HCT116 (cell line): ENCODE measurements at regions not wholly inside any gene's neighbourhood (a gene's known extent, or its start where the extent isn't known, plus 50 kb on each side); places are given as distances from the start of the nearest gene placed in this dataset.

Source experiments
- ATAC-seq: fragments of 200-7000 bp; cut with Tn5 transposase; 2 replicates; pipeline ENCODE4 v1.9.1; 2020; ENCODE audit warnings: mild to moderate bottlenecking, moderate library complexity
- BruUV-seq: library from RNA; stranded (reverse); fragments of 400-500 nt; replicated peaks from 2 replicates; lab custom pipeline; 2021; lab: Mats Ljungman, UMichigan
- CTCF ChIA-PET: fragments of 300-600 bp; sonication (Branson Sonifier 250); formaldehyde crosslinking; loops from one replicate; lab custom pipeline; 2021; ENCODE audit warnings: antibody characterized with exemption; lab: Charles Lee
- POLR2A ChIA-PET: fragments of 300-600, 350-600 bp; sonication (Branson Sonifier 250); formaldehyde crosslinking; loops from one replicate; lab custom pipeline; 2021; ENCODE audit warnings: antibody characterized with exemption; lab: Charles Lee
- RAD21 ChIA-PET, 2 experiments: fragments of 300-600 bp; sonication (Branson Sonifier 250); formaldehyde crosslinking; loops; one replicate each; lab custom pipeline; 2023; ENCODE audit warnings: low total read pairs in 2 of 2; ENCODE audit not compliant: uncharacterized antibody in 2 of 2, unreplicated experiment in 2 of 2, low non-redundant PET in 1 of 2; lab: Charles Lee
- DNase-seq: peaks from one replicate; pipeline ENCODE4 v3.0.0-alpha.2; 2010; ENCODE audit warnings: low read depth, low spot score
- H2AFZ ChIP-seq: fragments of 200-600 bp; shearing (Covaris generic), sonication (generic); 2 replicates; pipeline ENCODE4 v1.6.1; 2017; ENCODE audit warnings: low read depth, mixed run types, mixed read lengths, antibody characterized with exemption, low read length; ENCODE audit not compliant: poor library complexity, severe bottlenecking
- H3K27ac ChIP-seq: 2 replicates; pipeline ENCODE4 v1.5.1; 2012; ENCODE audit warnings: low read depth, low read length
- H3K27me3 ChIP-seq: fragments of 200-600 bp; sonication (generic); 2 replicates; pipeline ENCODE4 v1.6.1; 2016; ENCODE audit warnings: mixed run types, low read length, mixed read lengths; ENCODE audit not compliant: insufficient read depth
- H3K36me3 ChIP-seq, 2 experiments: fragments of 200-500 bp in 1 of 2; fragments of 200-600 bp in 1 of 2; sonication (Bioruptor generic) in 1 of 2; sonication (generic) in 1 of 2; 2 replicates each; pipeline versions ENCODE4 v1.5.1 to v1.6.1; 2014 to 2016; ENCODE audit warnings: low read length in 2 of 2, inconsistent platforms in 1 of 2, mixed read lengths in 1 of 2, mixed run types in 1 of 2; ENCODE audit not compliant: insufficient read depth in 2 of 2, control insufficient read depth in 1 of 2
- H3K4me1 ChIP-seq, 2 experiments: fragments of 200-600 bp in 1 of 2; sonication (generic) in 1 of 2; 2 replicates each; pipeline versions ENCODE4 v1.5.1 to v1.6.1; 2012 to 2017; ENCODE audit warnings: low read length in 2 of 2, inconsistent platforms in 1 of 2, mild to moderate bottlenecking in 1 of 2, mixed read lengths in 1 of 2, mixed run types in 1 of 2, moderate library complexity in 1 of 2; ENCODE audit not compliant: insufficient read depth in 2 of 2, control insufficient read depth in 1 of 2
- H3K4me2 ChIP-seq: fragments of 200-600 bp; sonication (generic); 2 replicates; pipeline ENCODE4 v1.6.1; 2017; ENCODE audit warnings: mixed run types, low read length, mixed read lengths
- H3K4me3 ChIP-seq, 2 experiments: fragments of 200-600 bp in 1 of 2; sonication (generic) in 1 of 2; replicated peaks in 1 of 2; 2 replicates each; pipeline ENCODE4 v1.5.1; 2011 to 2016; ENCODE audit warnings: low read length in 2 of 2, control low read depth in 1 of 2, low read depth in 1 of 2, mild to moderate bottlenecking in 1 of 2, mixed read lengths in 1 of 2, mixed run types in 1 of 2
- H3K79me2 ChIP-seq: fragments of 200-600 bp; sonication (generic); 2 replicates; pipeline ENCODE4 v1.6.1; 2017; ENCODE audit warnings: mild to moderate bottlenecking, mixed run types, low read length, moderate library complexity, mixed read lengths; ENCODE audit not compliant: insufficient read depth
- H3K9ac ChIP-seq: fragments of 200-600 bp; sonication (generic); 2 replicates; pipeline ENCODE4 v1.6.1; 2016; ENCODE audit warnings: low read length, mixed read lengths
- H3K9me2 ChIP-seq: fragments of 200-600 bp; sonication (generic), shearing (Covaris generic); 2 replicates; pipeline ENCODE4 v1.6.1; 2017; ENCODE audit warnings: mixed run types, mild to moderate bottlenecking, moderate library complexity; ENCODE audit not compliant: insufficient read depth
- H3K9me3 ChIP-seq, 2 experiments: fragments of 200-500 bp in 1 of 2; fragments of 200-600 bp in 1 of 2; sonication (Bioruptor generic) in 1 of 2; sonication (generic) in 1 of 2; 2 replicates each; pipeline ENCODE4 v1.6.1; 2014 to 2017; ENCODE audit warnings: low read length in 2 of 2, mixed read lengths in 2 of 2, inconsistent platforms in 1 of 2, low read depth in 1 of 2, mild to moderate bottlenecking in 1 of 2, mixed run types in 1 of 2, moderate library complexity in 1 of 2; ENCODE audit not compliant: control insufficient read depth in 1 of 2, insufficient read depth in 1 of 2
- H4K20me1 ChIP-seq: fragments of 200-600 bp; sonication (generic), shearing (Covaris generic); 2 replicates; pipeline ENCODE4 v1.6.1; 2017; ENCODE audit warnings: mixed run types, mild to moderate bottlenecking, moderate library complexity; ENCODE audit not compliant: insufficient read depth
- CBX3 ChIP-seq: IDR thresholded peaks from 2 replicates; pipeline ENCODE4 v1.6.1; 2012; ENCODE audit warnings: low read depth
- CEBPB ChIP-seq: IDR thresholded peaks from 2 replicates; pipeline ENCODE4 v1.6.1; 2012; ENCODE audit warnings: low read depth
- EGR1 ChIP-seq: IDR thresholded peaks from 2 replicates; pipeline ENCODE4 v1.6.1; 2012; ENCODE audit warnings: low read depth
- ELF1 ChIP-seq: IDR thresholded peaks from 2 replicates; pipeline ENCODE4 v1.6.1; 2012; ENCODE audit warnings: low read depth, borderline replicate concordance
- EZH2 ChIP-seq: fragments of 200-600 bp; sonication (generic); IDR thresholded peaks from 2 replicates; pipeline ENCODE4 v1.6.1; 2017; ENCODE audit warnings: antibody characterized with exemption, mixed run types
- EZH2phosphoT487 ChIP-seq: fragments of 200-600 bp; IDR thresholded peaks from 2 replicates; pipeline ENCODE4 v1.6.1; 2018; ENCODE audit warnings: antibody characterized with exemption, borderline replicate concordance
- FOSL1 ChIP-seq: IDR thresholded peaks from 2 replicates; pipeline ENCODE4 v1.6.1; 2012; ENCODE audit warnings: low read depth
- JUND ChIP-seq: IDR thresholded peaks from 2 replicates; pipeline ENCODE4 v1.6.1; 2012
- POLR2A ChIP-seq: IDR thresholded peaks from 2 replicates; pipeline ENCODE4 v1.7.0; 2011; ENCODE audit warnings: borderline replicate concordance; ENCODE audit not compliant: insufficient read depth, insufficient read length; ENCODE audit errors: extremely low read depth
- POLR2AphosphoS5 ChIP-seq: IDR thresholded peaks from 2 replicates; pipeline ENCODE4 v1.6.1; 2011; ENCODE audit warnings: mild to moderate bottlenecking, low read depth, low read length, moderate library complexity
- SIN3A ChIP-seq: IDR thresholded peaks from 2 replicates; pipeline ENCODE4 v1.6.1; 2012; ENCODE audit warnings: low read depth
- SRF ChIP-seq: IDR thresholded peaks from 2 replicates; pipeline ENCODE4 v1.6.1; 2012; ENCODE audit warnings: low read depth
- ZFX ChIP-seq: fragments of 450-650 bp; IDR thresholded peaks from 2 replicates; pipeline ENCODE4 v1.6.1; 2017
- intact Hi-C: fragments of 100-400 bp; cut with micrococcal nuclease; formaldehyde crosslinking; loops from 2 replicates; pipeline ENCODE4 v1.10.0; 2022
- TF ChIP-seq, protein P1 (sequence below): IDR thresholded peaks from 2 replicates; pipeline ENCODE4 v1.6.1; 2012
- TF ChIP-seq, protein P2 (sequence below): IDR thresholded peaks from 2 replicates; pipeline ENCODE4 v1.6.1; 2012; ENCODE audit warnings: low read depth
- TF ChIP-seq, protein P3 (sequence below), 3 experiments: fragments of 200-600 bp in 1 of 3; sonication (generic) in 1 of 3; IDR thresholded peaks in 2 of 3; conservative IDR thresholded peaks in 1 of 3; 2 replicates each; pipeline ENCODE4 v1.5.1; 2012 to 2017; ENCODE audit warnings: low read depth in 2 of 3, low read length in 2 of 3, antibody characterized with exemption in 1 of 3, borderline replicate concordance in 1 of 3, control low read depth in 1 of 3, mild to moderate bottlenecking in 1 of 3, mixed read lengths in 1 of 3, mixed run types in 1 of 3, moderate library complexity in 1 of 3; ENCODE audit not compliant: insufficient read depth in 1 of 3
- TF ChIP-seq, protein P4 (sequence below): IDR thresholded peaks from 2 replicates; pipeline ENCODE4 v1.6.1; 2012

DNA sequence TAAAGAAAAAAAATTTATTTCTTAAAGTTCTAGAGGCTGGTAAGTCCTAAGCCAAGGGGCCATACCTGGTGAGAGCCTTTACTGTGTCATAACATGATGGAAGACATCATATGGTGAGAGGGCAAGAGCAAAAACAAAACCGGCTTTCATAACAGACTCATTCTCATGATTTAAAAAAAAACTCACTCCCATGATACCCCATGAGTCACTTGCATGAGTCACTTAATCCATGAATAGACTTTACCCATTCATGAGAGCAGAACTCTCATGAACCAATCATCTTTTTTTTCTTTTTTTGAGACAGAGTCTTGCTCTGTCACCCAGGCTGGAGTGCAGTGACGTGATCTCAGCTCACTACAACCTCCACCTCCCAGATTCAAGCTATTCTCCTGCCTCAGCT is 369.7 kb upstream of the DIAPH2 start:
- Histone ChIP-seq H3K79me2 (no peaks in the 10 kb centered on the region), H3K9me3 (no peaks in the 10 kb centered on the region), H3K9me2 (no peaks in the 10 kb centered on the region), H3K27ac (no peak overlapping the region), H3K4me2 (no peak overlapping the region), H3K9ac (no peak overlapping the region), H4K20me1 (no peaks in the 10 kb centered on the region), H3K27me3 (no peaks in the 10 kb centered on the region), H2AFZ (no peak overlapping the region), H3K4me1 (no peaks in the 10 kb centered on the region), H3K4me3 (no peak overlapping the region), H3K36me3 (no peaks in the 10 kb centered on the region)
- DNase-seq, result no peak
- TF ChIP-seq SIN3A (no peak), SRF (no peak), FOSL1 (no peak), JUND (no peak), CEBPB (no peak), POLR2AphosphoS5 (no peak)
- TF ChIP-seq, protein P1, sequence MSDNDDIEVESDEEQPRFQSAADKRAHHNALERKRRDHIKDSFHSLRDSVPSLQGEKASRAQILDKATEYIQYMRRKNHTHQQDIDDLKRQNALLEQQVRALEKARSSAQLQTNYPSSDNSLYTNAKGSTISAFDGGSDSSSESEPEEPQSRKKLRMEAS, result no peak
- TF ChIP-seq, protein P2, sequence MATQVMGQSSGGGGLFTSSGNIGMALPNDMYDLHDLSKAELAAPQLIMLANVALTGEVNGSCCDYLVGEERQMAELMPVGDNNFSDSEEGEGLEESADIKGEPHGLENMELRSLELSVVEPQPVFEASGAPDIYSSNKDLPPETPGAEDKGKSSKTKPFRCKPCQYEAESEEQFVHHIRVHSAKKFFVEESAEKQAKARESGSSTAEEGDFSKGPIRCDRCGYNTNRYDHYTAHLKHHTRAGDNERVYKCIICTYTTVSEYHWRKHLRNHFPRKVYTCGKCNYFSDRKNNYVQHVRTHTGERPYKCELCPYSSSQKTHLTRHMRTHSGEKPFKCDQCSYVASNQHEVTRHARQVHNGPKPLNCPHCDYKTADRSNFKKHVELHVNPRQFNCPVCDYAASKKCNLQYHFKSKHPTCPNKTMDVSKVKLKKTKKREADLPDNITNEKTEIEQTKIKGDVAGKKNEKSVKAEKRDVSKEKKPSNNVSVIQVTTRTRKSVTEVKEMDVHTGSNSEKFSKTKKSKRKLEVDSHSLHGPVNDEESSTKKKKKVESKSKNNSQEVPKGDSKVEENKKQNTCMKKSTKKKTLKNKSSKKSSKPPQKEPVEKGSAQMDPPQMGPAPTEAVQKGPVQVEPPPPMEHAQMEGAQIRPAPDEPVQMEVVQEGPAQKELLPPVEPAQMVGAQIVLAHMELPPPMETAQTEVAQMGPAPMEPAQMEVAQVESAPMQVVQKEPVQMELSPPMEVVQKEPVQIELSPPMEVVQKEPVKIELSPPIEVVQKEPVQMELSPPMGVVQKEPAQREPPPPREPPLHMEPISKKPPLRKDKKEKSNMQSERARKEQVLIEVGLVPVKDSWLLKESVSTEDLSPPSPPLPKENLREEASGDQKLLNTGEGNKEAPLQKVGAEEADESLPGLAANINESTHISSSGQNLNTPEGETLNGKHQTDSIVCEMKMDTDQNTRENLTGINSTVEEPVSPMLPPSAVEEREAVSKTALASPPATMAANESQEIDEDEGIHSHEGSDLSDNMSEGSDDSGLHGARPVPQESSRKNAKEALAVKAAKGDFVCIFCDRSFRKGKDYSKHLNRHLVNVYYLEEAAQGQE, result no peak
- ChIA-PET RAD21 (no interaction called here), POLR2A (no interaction called here), CTCF (no interaction called here)
- BruUV-seq, result no TSS peak
- intact Hi-C loops, result no loop called here
- no peak for ATAC-seq

DNA sequence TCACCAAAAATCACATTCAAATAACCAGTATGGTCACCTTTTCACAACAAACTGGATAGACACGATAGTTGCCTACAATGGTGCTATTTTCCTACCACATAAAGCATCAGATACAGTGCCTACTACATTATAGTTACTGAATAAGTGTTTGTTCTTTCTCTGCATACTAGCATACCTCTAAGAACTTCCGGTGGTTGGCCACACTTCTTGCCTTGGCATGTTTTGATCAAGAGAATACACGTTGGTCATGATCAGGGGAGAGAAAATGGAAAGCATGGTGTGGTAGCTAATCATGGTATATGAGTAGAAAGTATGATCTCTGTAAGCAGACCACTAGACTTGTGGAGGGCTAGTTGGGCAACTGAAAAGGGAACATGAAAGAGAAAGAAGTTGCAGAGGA is 322.8 kb upstream of the DIAPH2 start:
- Histone ChIP-seq H3K36me3 (no peaks in the 10 kb centered on the region), H3K9me3 (no peaks in the 10 kb centered on the region), H2AFZ (no peak overlapping the region), H4K20me1 (no peaks in the 10 kb centered on the region), H3K27me3 (no peaks in the 10 kb centered on the region), H3K79me2 (no peaks in the 10 kb centered on the region), H3K9me2 (no peaks in the 10 kb centered on the region), H3K4me3 (no peak overlapping the region), H3K9ac (no peak overlapping the region), H3K4me1 (no peaks in the 10 kb centered on the region), H3K27ac (no peak overlapping the region), H3K4me2 (no peak overlapping the region)
- BruUV-seq, result no TSS peak
- TF ChIP-seq ZFX, result no peak
- no peak for TF ChIP-seq POLR2A
- no peak for TF ChIP-seq EZH2
- TF ChIP-seq EGR1, result no peak
- no peak for TF ChIP-seq ELF1
- TF ChIP-seq, protein P3, sequence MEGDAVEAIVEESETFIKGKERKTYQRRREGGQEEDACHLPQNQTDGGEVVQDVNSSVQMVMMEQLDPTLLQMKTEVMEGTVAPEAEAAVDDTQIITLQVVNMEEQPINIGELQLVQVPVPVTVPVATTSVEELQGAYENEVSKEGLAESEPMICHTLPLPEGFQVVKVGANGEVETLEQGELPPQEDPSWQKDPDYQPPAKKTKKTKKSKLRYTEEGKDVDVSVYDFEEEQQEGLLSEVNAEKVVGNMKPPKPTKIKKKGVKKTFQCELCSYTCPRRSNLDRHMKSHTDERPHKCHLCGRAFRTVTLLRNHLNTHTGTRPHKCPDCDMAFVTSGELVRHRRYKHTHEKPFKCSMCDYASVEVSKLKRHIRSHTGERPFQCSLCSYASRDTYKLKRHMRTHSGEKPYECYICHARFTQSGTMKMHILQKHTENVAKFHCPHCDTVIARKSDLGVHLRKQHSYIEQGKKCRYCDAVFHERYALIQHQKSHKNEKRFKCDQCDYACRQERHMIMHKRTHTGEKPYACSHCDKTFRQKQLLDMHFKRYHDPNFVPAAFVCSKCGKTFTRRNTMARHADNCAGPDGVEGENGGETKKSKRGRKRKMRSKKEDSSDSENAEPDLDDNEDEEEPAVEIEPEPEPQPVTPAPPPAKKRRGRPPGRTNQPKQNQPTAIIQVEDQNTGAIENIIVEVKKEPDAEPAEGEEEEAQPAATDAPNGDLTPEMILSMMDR (IDR thresholded peaks at IDR 0.05 in 2 of 3, conservative IDR thresholded peaks at IDR 0.05 in 1 of 3; ENCODE audit: borderline replicate concordance in 1 of 3, insufficient read depth in 1 of 3, low read depth in 2 of 3, low read length in 2 of 3), result no peak
- no peak for TF ChIP-seq SIN3A
- no peak for TF ChIP-seq CBX3
- TF ChIP-seq FOSL1, result no peak
- TF ChIP-seq JUND, result no peak
- TF ChIP-seq EZH2phosphoT487, result no peak
- TF ChIP-seq, protein P4, sequence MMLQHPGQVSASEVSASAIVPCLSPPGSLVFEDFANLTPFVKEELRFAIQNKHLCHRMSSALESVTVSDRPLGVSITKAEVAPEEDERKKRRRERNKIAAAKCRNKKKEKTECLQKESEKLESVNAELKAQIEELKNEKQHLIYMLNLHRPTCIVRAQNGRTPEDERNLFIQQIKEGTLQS, result no peak
- intact Hi-C loops, result no loop called here
- RAD21 ChIA-PET, result no interaction called here
- CTCF ChIA-PET, result no interaction called here
- POLR2A ChIA-PET, result no interaction called here
- ATAC-seq (no peak), DNase-seq (no peak)
